ENCODE measurements at regions not wholly inside any gene's neighbourhood (a gene's known extent, or its start where the extent isn't known, plus 50 kb on each side); places are given as distances from the start of the nearest gene placed in this dataset.

DNA sequence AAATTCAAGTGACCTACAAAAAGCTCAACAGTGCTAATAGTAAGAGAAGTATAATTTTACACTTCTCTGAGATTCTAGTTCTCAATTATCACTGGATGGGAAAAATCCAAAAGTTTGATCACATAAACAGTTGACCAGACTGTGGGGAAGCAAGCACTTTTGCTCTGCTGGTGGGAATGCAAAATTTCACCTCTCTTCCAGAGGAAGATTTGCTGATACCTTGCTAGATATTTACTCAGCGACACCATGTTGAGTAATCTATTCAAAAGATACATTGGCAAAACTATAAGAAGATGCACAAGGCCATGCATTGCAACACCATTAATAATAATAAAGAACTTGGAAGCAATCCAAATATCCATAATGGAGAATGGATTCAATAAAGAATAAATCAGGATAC, 204.4 kb downstream of the MREG start:
- Histone ChIP-seq H4K20me1 (ENCODE audit: insufficient read depth, low read length, poor library complexity, severe bottlenecking) (no peaks in the 10 kb centered on the region), H3K79me2 (ENCODE audit: insufficient read depth, low read length) (no peaks in the 10 kb centered on the region), H3K27me3 (ENCODE audit: insufficient read depth, low read length, poor library complexity, severe bottlenecking) (no peaks in the 10 kb centered on the region), H2AFZ (ENCODE audit: low read length) (no peak overlapping the region), H3F3A (ENCODE audit: low read depth) (no peaks in the 10 kb centered on the region), H3K36me3 (ENCODE audit: insufficient read depth, low read length) (no peaks in the 10 kb centered on the region), H3K9me3 (ENCODE audit: insufficient read depth, low read depth, low read length) (no peaks in the 10 kb centered on the region), H3K9ac (ENCODE audit: low read depth, low read length, poor library complexity, severe bottlenecking) (no peak overlapping the region), H3K4me1 (ENCODE audit: insufficient read depth, low read length, poor library complexity, severe bottlenecking) (peaks cover 13% of the 10 kb centered on the region), H3K4me3 (ENCODE audit: low read length, poor library complexity, severe bottlenecking) (no peak overlapping the region), H3K4me2 (ENCODE audit: low read depth, low read length, poor library complexity, severe bottlenecking) (no peak overlapping the region), H3K9me2 (replicated peaks; ENCODE audit: low read depth, low read length) (no peaks in the 10 kb centered on the region)
- TF ChIP-seq CTCF (conservative IDR thresholded peaks at IDR 0.05; ENCODE audit: low read length), result no peak
- no peak for TF ChIP-seq EZH2phosphoT487 (IDR thresholded peaks at IDR 0.05; ENCODE audit: borderline replicate concordance)

GRCh38 chr2:215808194-215808593, 205.2 kb downstream of the MREG start:
- no peaks in the 10 kb centered on the region for H3K27me3 ChIP-seq (ENCODE audit: insufficient read depth, low read length, poor library complexity, severe bottlenecking)

GRCh38 chr2:215805493-215805892, 207.9 kb downstream of the MREG start:
- no peak overlapping the region for H3K4me2 ChIP-seq (ENCODE audit: low read depth, low read length, poor library complexity, severe bottlenecking)
- no peaks in the 10 kb centered on the region for H3K79me2 ChIP-seq (ENCODE audit: insufficient read depth, low read length)
- no peaks in the 10 kb centered on the region for H4K20me1 ChIP-seq (ENCODE audit: insufficient read depth, low read length, poor library complexity, severe bottlenecking)
- H3K9ac ChIP-seq (ENCODE audit: low read depth, low read length, poor library complexity, severe bottlenecking), result no peak overlapping the region
- H3F3A ChIP-seq (ENCODE audit: low read depth), result no peaks in the 10 kb centered on the region
- H3K36me3 ChIP-seq (ENCODE audit: insufficient read depth, low read length), result no peaks in the 10 kb centered on the region
- TF ChIP-seq CTCF (conservative IDR thresholded peaks at IDR 0.05; ENCODE audit: low read length) (no peak), EZH2phosphoT487 (IDR thresholded peaks at IDR 0.05; ENCODE audit: borderline replicate concordance) (no peak)
- H3K9me2 ChIP-seq (replicated peaks; ENCODE audit: low read depth, low read length), result no peaks in the 10 kb centered on the region
- no peaks in the 10 kb centered on the region for H3K9me3 ChIP-seq (ENCODE audit: insufficient read depth, low read depth, low read length)
- H3K4me3 ChIP-seq (ENCODE audit: low read length, poor library complexity, severe bottlenecking), result no peak overlapping the region
- H2AFZ ChIP-seq (ENCODE audit: low read length), result no peak overlapping the region
- H3K4me1 ChIP-seq (ENCODE audit: insufficient read depth, low read length, poor library complexity, severe bottlenecking), result no peaks in the 10 kb centered on the region
- no peaks in the 10 kb centered on the region for H3K27me3 ChIP-seq (ENCODE audit: insufficient read depth, low read length, poor library complexity, severe bottlenecking)

More at GRCh38 chr2:215808194-215808593, 205.2 kb downstream of the MREG start:
- no peak overlapping the region for H3K9ac ChIP-seq (ENCODE audit: low read depth, low read length, poor library complexity, severe bottlenecking)
- H3K36me3 ChIP-seq (ENCODE audit: insufficient read depth, low read length), result no peaks in the 10 kb centered on the region
- peaks cover 13% of the 10 kb centered on the region for H3K4me1 ChIP-seq (ENCODE audit: insufficient read depth, low read length, poor library complexity, severe bottlenecking)
- H3K4me3 ChIP-seq (ENCODE audit: low read length, poor library complexity, severe bottlenecking), result no peak overlapping the region
- H3K9me3 ChIP-seq (ENCODE audit: insufficient read depth, low read depth, low read length), result no peaks in the 10 kb centered on the region
- H3F3A ChIP-seq (ENCODE audit: low read depth), result no peaks in the 10 kb centered on the region
- H3K4me2 ChIP-seq (ENCODE audit: low read depth, low read length, poor library complexity, severe bottlenecking), result no peak overlapping the region
- H3K79me2 ChIP-seq (ENCODE audit: insufficient read depth, low read length), result no peaks in the 10 kb centered on the region
- TF ChIP-seq EZH2phosphoT487 (IDR thresholded peaks at IDR 0.05; ENCODE audit: borderline replicate concordance) (no peak), CTCF (conservative IDR thresholded peaks at IDR 0.05; ENCODE audit: low read length) (no peak)
- H2AFZ ChIP-seq (ENCODE audit: low read length), result no peak overlapping the region
- H3K9me2 ChIP-seq (replicated peaks; ENCODE audit: low read depth, low read length), result no peaks in the 10 kb centered on the region
- H4K20me1 ChIP-seq (ENCODE audit: insufficient read depth, low read length, poor library complexity, severe bottlenecking), result no peaks in the 10 kb centered on the region
